Gastroesophageal sphincter (tissue), 3 donors: ENCODE measurements at regions not wholly inside any gene's neighbourhood (a gene's known extent, or its start where the extent isn't known, plus 50 kb on each side); places are given as distances from the start of the nearest gene placed in this dataset.

Source experiments
- CTCF ChIP-seq, 4 experiments: fragments of 200-600 bp in 2 of 4; fragments of 450-650 bp in 2 of 4; sonication (generic) in 1 of 4; IDR thresholded peaks; one replicate each; pipeline ENCODE4 v1.5.1; 2017 to 2019; ENCODE audit warnings: antibody characterized with exemption in 4 of 4, mild to moderate bottlenecking in 2 of 4, moderate library complexity in 2 of 4
- POLR2AphosphoS5 ChIP-seq: sonication (generic); formaldehyde crosslinking; IDR thresholded peaks from one replicate; pipeline ENCODE4 v1.6.1; 2017; ENCODE audit warnings: antibody characterized with exemption

- no peak for TF ChIP-seq CTCF (IDR thresholded peaks at IDR 0.05)
- no peak for TF ChIP-seq POLR2AphosphoS5
Measured at GRCh38 chr7:155168597-155169480, 98.7 kb downstream of the HTR5A start.
